HepG2 (cell line): ENCODE measurements at regions not wholly inside any gene's neighbourhood (a gene's known extent, or its start where the extent isn't known, plus 50 kb on each side); places are given as distances from the start of the nearest gene placed in this dataset.

Source experiments
- ATAC-seq: fragments of 200-7000 bp; cut with Tn5 transposase; 3 replicates; pipeline ENCODE4 v1.9.1; 2020; ENCODE audit warnings: mild to moderate bottlenecking, moderate library complexity
- BruUV-seq: library from RNA; stranded (reverse); fragments of 400-500 nt; replicated peaks from 2 replicates; lab custom pipeline; 2021; lab: Mats Ljungman, UMichigan
- CTCF ChIA-PET: fragments of 300-600 bp; formaldehyde crosslinking; extraction: SDS; loops from one replicate; lab custom pipeline; 2021; ENCODE audit warnings: low total read pairs, inconsistent platforms, low intra/inter-chr PET ratio; lab: Yijun Ruan, JAX
- POLR2A ChIA-PET: fragments of 350-600 bp; sonication (Branson Sonifier 250); formaldehyde crosslinking; loops from one replicate; lab custom pipeline; 2020; ENCODE audit warnings: antibody characterized with exemption, inconsistent platforms; lab: Yijun Ruan, JAX
- DNase-seq: peaks from one replicate; pipeline ENCODE4 v3.0.0-alpha.2; 2015; ENCODE audit warnings: low spot score
- FAIRE-seq: peaks from 3 replicates; lab custom pipeline; 2011; peaks lifted over from hg19 to GRCh38; lab: Jason Lieb, UNC
- H2AFZ ChIP-seq: one replicate; pipeline ENCODE4 v1.6.1; 2011; ENCODE audit warnings: low read length, inconsistent platforms
- H3K27ac ChIP-seq: fragments of 300-600 bp; 3 replicates; pipeline ENCODE4 v1.8.0; 2011; ENCODE audit warnings: mixed run types, mild to moderate bottlenecking, mixed read lengths, low read length, inconsistent platforms; ENCODE audit not compliant: insufficient read depth; ENCODE audit errors: extremely low read length
- H3K27me3 ChIP-seq, 2 experiments: fragments of 200-600 bp in 1 of 2; 2 replicates in 1 of 2; 3 replicates in 1 of 2; pipeline versions ENCODE4 v1.6.0 to v1.8.0; 2011; ENCODE audit warnings: low read length in 2 of 2, mild to moderate bottlenecking in 2 of 2, moderate library complexity in 2 of 2, inconsistent platforms in 1 of 2; ENCODE audit not compliant: insufficient read depth in 2 of 2, control insufficient read depth in 1 of 2
- H3K36me3 ChIP-seq, 2 experiments: fragments of 200-600 bp in 1 of 2; replicated peaks in 1 of 2; 2 replicates in 1 of 2; 3 replicates in 1 of 2; pipeline versions ENCODE4 v1.5.1 to v1.8.0; 2011; ENCODE audit warnings: low read length in 2 of 2, inconsistent platforms in 1 of 2; ENCODE audit not compliant: insufficient read depth in 2 of 2, control insufficient read depth in 1 of 2
- H3K4me1 ChIP-seq: 2 replicates; pipeline ENCODE4 v1.5.1; 2012; ENCODE audit warnings: low read length, inconsistent platforms; ENCODE audit not compliant: insufficient read depth
- H3K4me2 ChIP-seq: 2 replicates; pipeline ENCODE4 v1.6.0; 2011; ENCODE audit warnings: low read depth, low read length, inconsistent platforms
- H3K4me3 ChIP-seq, 3 experiments: fragments of 200-600 bp in 1 of 3; sonication (generic), shearing (Covaris generic) in 1 of 3; replicated peaks in 1 of 3; 2 replicates each; pipeline ENCODE4 v1.5.1; 2011 to 2016; ENCODE audit warnings: low read length in 3 of 3, inconsistent platforms in 2 of 3, low read depth in 2 of 3, mild to moderate bottlenecking in 2 of 3, control low read depth in 1 of 3, mixed read lengths in 1 of 3; ENCODE audit not compliant: insufficient read depth in 1 of 3
- H3K79me2 ChIP-seq: one replicate; pipeline ENCODE4 v1.6.1; 2011; ENCODE audit warnings: low read length, inconsistent platforms; ENCODE audit not compliant: insufficient read depth
- H3K9ac ChIP-seq: 2 replicates; pipeline ENCODE4 v1.6.0; 2011; ENCODE audit warnings: mild to moderate bottlenecking, low read depth, low read length, inconsistent platforms; ENCODE audit not compliant: insufficient read depth
- H3K9me3 ChIP-seq: 2 replicates; pipeline ENCODE4 v1.5.1; 2012; ENCODE audit warnings: mild to moderate bottlenecking, low read length
- H4K20me1 ChIP-seq: 2 replicates; pipeline ENCODE4 v1.6.0; 2011; ENCODE audit warnings: inconsistent platforms, mild to moderate bottlenecking, low read length, moderate library complexity; ENCODE audit not compliant: insufficient read depth
- CREB1 ChIP-seq, 2 experiments: fragments of 450-650 bp in 1 of 2; IDR thresholded peaks; 2 replicates each; pipeline ENCODE4 v1.6.1; 2016 to 2017; ENCODE audit warnings: control low read depth in 1 of 2, mild to moderate bottlenecking in 1 of 2, missing compliant biosample characterization in 1 of 2, missing genetic modification characterization in 1 of 2
- CREM ChIP-seq, 2 experiments: sonication (generic) in 1 of 2; formaldehyde crosslinking in 1 of 2; IDR thresholded peaks; 2 replicates each; pipeline versions ENCODE4 v1.4.0 to v1.6.1; 2016 to 2020; ENCODE audit warnings: antibody characterized with exemption in 1 of 2, mild to moderate bottlenecking in 1 of 2, missing genetic modification reagents in 1 of 2
- DMTF1 ChIP-seq: sonication (generic); formaldehyde crosslinking; IDR thresholded peaks from 2 replicates; pipeline ENCODE4 v1.4.0; 2020; ENCODE audit warnings: mild to moderate bottlenecking, missing genetic modification reagents
- DNMT3B ChIP-seq: conservative IDR thresholded peaks from 2 replicates; pipeline ENCODE4 v1.6.1; 2016; ENCODE audit warnings: missing biosample characterization, control low read depth
- GABPA ChIP-seq, 2 experiments: IDR thresholded peaks; 2 replicates each; pipeline ENCODE4 v1.6.1; 2011 to 2016; ENCODE audit warnings: low read depth in 2 of 2, low read length in 1 of 2, missing biosample characterization in 1 of 2, missing genetic modification characterization in 1 of 2
- IKZF1 ChIP-seq: fragments of 450-650 bp; IDR thresholded peaks from 2 replicates; pipeline ENCODE4 v1.7.1; 2016
- KLF16 ChIP-seq, 2 experiments: sonication (generic) in 1 of 2; formaldehyde crosslinking in 1 of 2; IDR thresholded peaks; 2 replicates each; pipeline versions ENCODE4 v1.6.1 to v1.8.0; 2016 to 2023; ENCODE audit warnings: missing genetic modification reagents in 2 of 2, missing compliant biosample characterization in 1 of 2
- NR2F1 ChIP-seq, 2 experiments: fragments of 450-650 bp in 1 of 2; formaldehyde crosslinking in 1 of 2; IDR thresholded peaks; 2 replicates each; pipeline versions ENCODE4 v1.5.0 to v1.6.1; 2016 to 2020; ENCODE audit warnings: mild to moderate bottlenecking in 1 of 2, missing compliant biosample characterization in 1 of 2, missing genetic modification reagents in 1 of 2, moderate library complexity in 1 of 2
- SNAPC2 ChIP-seq: sonication (generic); formaldehyde crosslinking; IDR thresholded peaks from 2 replicates; pipeline ENCODE4 v1.8.1; 2022; ENCODE audit warnings: mild to moderate bottlenecking, missing genetic modification reagents
- WGBS: methylation state at CpG from one replicate; pipeline ENCODE4 v1.1.6; 2017; ENCODE audit warnings: low lambda C conversion rate; 5-methylcytosine and 5-hydroxymethylcytosine counted together
- in situ Hi-C: cut with HindIII; loops from 2 replicates; pipeline ENCODE4 v1.10.0; 2017; ENCODE audit warnings: low pct_unique_long_range_greater_than_20kb; ENCODE audit not compliant: extremely low pct_ligation_motif_present
- intact Hi-C: fragments of 100-400 bp; cut with micrococcal nuclease; formaldehyde crosslinking; loops from one replicate; pipeline ENCODE4 v1.10.0; 2022; ENCODE audit not compliant: unreplicated experiment
- TF ChIP-seq, protein P1 (sequence below): sonication (generic); formaldehyde crosslinking; conservative IDR thresholded peaks from 2 replicates; pipeline ENCODE4 v1.8.0; 2022; ENCODE audit warnings: missing genetic modification reagents

DNA sequence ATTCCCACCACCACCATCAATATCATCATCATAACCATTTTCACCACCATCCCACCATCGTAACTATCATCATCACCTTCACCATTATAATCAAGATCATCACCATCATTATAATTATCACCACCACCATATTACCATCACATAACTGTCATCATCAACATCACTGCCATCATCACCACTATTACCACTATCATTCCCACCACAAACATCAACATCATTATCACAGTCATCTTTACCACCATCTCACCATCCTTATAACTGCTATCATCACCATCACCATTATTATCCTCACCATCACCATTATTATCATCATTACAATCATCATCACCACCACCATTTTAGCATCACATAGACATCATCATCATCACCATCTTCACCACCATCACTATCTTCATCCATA lies 167.1 kb upstream of the ZMIZ1 start:
- ATAC-seq, result no peak
- POLR2A ChIA-PET, result no interaction called here
- no peak overlapping the region for H3K9ac ChIP-seq
- in situ Hi-C loops, result no loop called here
- H2AFZ ChIP-seq, result no peak overlapping the region
- H3K36me3 ChIP-seq, result no peaks in the 10 kb centered on the region
- no peak for FAIRE-seq
- H3K27ac ChIP-seq, result no peak overlapping the region
- H3K4me2 ChIP-seq, result no peak overlapping the region
- CTCF ChIA-PET, result no interaction called here
- intact Hi-C loops, result no loop called here
- H4K20me1 ChIP-seq, result no peaks in the 10 kb centered on the region
- no TSS peak for BruUV-seq
- H3K9me3 ChIP-seq, result no peaks in the 10 kb centered on the region
- TF ChIP-seq CREM (IDR thresholded peaks at IDR 0.05) (no peak), CREM (CRISPR knock-in tag; IDR thresholded peaks at IDR 0.05) (no peak), CREB1 (IDR thresholded peaks at IDR 0.05) (peak; percentile 88; the same call in 1 of the 2 replicates), CREB1 (CRISPR knock-in tag; IDR thresholded peaks at IDR 0.05) (no peak)
- peaks cover 6 to 30% of the 10 kb centered on the region in 2 experiments for H3K27me3 ChIP-seq
- no peak overlapping the region for H3K4me3 ChIP-seq
- peaks cover 31% of the 10 kb centered on the region for H3K4me1 ChIP-seq
- no peaks in the 10 kb centered on the region for H3K79me2 ChIP-seq
- WGBS, result 74% methylated on average over 1 of the region's 1 CpG
- no peak for DNase-seq

DNA sequence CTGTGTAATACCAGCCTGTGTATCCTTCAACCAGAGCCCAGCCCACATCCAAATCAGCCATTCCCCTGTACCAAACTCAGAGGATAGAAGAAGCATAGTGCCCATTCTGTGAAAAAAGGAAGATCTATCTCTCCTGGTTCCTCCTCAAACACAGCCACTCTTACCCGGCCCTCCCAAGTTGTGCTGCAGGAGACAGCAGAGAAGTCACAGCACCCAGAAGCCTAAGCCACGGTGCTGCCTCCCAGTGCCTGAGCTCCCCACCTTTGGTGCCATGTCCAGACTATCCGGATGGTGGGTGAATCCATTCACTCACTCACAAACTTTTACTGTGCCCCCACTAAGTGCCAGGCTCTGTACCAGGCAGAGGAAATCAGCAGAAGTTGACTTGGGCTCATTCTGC lies 166.0 kb upstream of the ZMIZ1 start:
- ChIA-PET CTCF (no interaction called here), POLR2A (no interaction called here)
- Histone ChIP-seq H2AFZ (no peak overlapping the region), H3K4me2 (no peak overlapping the region), H3K9ac (no peak overlapping the region), H3K79me2 (no peaks in the 10 kb centered on the region), H3K27me3 (peaks cover 6 to 29% of the 10 kb centered on the region in 2 experiments), H3K4me3 (no peak overlapping the region), H3K9me3 (no peaks in the 10 kb centered on the region), H3K4me1 (peaks cover 38% of the 10 kb centered on the region), H4K20me1 (no peaks in the 10 kb centered on the region), H3K36me3 (no peaks in the 10 kb centered on the region), H3K27ac (no peak overlapping the region)
- intact Hi-C loops (no loop called here), in situ Hi-C loops (no loop called here)
- BruUV-seq, result no TSS peak
- DNase-seq, result no peak
- 35% methylated on average over 2 of the region's 3 CpGs for WGBS
- no peak for FAIRE-seq
- TF ChIP-seq DMTF1 (CRISPR knock-in tag) (no peak), SNAPC2 (CRISPR knock-in tag) (no peak), GABPA (IDR thresholded peaks at IDR 0.05; ENCODE audit: low read depth, low read length) (no peak), GABPA (CRISPR knock-in tag; IDR thresholded peaks at IDR 0.05; ENCODE audit: low read depth) (no peak), KLF16 (CRISPR knock-in tag; IDR thresholded peaks at IDR 0.05) (no peak), NR2F1 (CRISPR knock-in tag; IDR thresholded peaks at IDR 0.05) (no peak), DNMT3B (CRISPR knock-in tag) (no peak), IKZF1 (no peak)
- TF ChIP-seq, protein P1, sequence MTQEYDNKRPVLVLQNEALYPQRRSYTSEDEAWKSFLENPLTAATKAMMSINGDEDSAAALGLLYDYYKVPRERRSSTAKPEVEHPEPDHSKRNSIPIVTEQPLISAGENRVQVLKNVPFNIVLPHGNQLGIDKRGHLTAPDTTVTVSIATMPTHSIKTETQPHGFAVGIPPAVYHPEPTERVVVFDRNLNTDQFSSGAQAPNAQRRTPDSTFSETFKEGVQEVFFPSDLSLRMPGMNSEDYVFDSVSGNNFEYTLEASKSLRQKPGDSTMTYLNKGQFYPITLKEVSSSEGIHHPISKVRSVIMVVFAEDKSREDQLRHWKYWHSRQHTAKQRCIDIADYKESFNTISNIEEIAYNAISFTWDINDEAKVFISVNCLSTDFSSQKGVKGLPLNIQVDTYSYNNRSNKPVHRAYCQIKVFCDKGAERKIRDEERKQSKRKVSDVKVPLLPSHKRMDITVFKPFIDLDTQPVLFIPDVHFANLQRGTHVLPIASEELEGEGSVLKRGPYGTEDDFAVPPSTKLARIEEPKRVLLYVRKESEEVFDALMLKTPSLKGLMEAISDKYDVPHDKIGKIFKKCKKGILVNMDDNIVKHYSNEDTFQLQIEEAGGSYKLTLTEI (CRISPR knock-in tag), result no peak
- no peak for ATAC-seq
